ENCODE measurements at regions not wholly inside any gene's neighbourhood (a gene's known extent, or its start where the extent isn't known, plus 50 kb on each side); places are given as distances from the start of the nearest gene placed in this dataset.
"Not testable (repeated sequence)": the region's sequence is repeated elsewhere in the genome, so short reads cannot be mapped to it uniquely, and the experiment has no call there.

DNA sequence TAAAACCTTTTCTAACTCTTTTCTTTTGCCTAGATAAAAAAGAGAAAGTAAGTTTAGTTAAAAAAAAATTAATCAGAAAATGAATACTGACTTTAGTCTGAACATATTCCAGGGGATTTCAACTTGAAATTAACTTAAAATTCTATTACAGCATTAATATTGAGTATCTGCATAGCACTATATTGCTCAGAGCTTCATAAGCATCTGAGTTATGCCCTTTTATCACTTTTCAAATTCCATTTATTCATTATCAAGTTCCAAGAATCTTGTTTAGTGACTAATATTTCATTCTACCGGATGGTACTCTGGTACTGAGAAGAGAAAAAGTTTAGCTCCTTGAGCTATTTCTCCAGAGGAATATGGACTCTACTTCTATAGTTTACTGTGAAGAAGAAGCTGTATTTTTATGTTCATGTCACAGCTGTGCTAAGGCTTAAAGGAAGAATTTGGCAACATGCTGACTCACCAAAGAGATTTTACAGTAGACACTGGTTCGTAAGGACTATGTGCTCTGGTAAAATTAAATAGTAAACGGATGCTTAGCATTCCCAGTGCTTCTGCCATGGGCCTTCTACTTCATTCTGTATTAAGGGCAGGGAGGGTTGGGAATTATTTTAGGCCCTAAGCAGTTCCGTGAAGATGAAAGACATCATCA lies 285.2 kb upstream of the SEMA6A start:
- no peaks in the 10 kb centered on the region for H3K9me3 ChIP-seq
- DNase-seq, result no peak
- TF ChIP-seq CTCF (IDR thresholded peaks at IDR 0.05) (no peak), POLR2A (IDR thresholded peaks at IDR 0.05) (no peak)
- no peaks in the 10 kb centered on the region for H3K27me3 ChIP-seq
- WGBS, 2 donors, result 72 to 77% methylated on average over 4 of the region's 4 CpGs
- H3K4me1 ChIP-seq, result no peaks in the 10 kb centered on the region
- no peak overlapping the region for H3K27ac ChIP-seq
- intact Hi-C loops (cut with DNase I), result no loop called here
- H3K4me3 ChIP-seq, result no peak overlapping the region
- H3K36me3 ChIP-seq, result no peaks in the 10 kb centered on the region

DNA sequence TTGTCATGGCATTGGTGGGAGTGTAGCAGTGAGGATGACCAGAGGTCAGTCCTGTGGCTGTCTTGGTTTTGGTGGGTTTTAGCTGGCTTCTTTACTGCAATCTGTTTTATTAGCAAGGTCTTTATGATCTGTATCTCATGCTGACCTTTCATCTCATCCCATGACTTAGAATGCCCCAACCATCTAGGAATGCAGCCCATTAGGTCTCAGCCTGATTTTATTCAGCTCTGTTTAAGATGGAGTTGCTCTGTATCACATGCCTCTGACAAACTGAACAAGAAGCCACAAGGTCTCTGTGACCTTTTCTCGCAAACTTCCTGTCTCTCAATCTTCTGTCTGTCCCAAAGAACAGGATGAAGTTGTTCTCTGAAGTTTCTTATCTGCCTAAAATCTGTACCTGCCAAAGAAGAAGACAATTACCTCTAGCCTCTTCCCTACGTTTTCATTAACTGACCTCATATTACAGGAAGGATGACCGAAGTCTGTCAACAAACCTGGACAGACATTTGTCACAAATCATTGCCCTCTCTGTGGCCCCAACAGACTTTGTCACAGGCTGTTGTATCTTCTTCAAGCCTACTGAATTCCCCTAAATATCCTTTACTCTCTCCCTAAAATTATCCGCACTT lies 284.2 kb upstream of the SEMA6A start:
- H3K27me3 ChIP-seq, result no peaks in the 10 kb centered on the region
- H3K36me3 ChIP-seq, result no peaks in the 10 kb centered on the region
- H3K27ac ChIP-seq, result no peak overlapping the region
- 75 to 79% methylated on average over 4 of the region's 4 CpGs for WGBS, 2 donors
- no peaks in the 10 kb centered on the region for H3K4me1 ChIP-seq
- H3K4me3 ChIP-seq, result no peak overlapping the region
- TF ChIP-seq POLR2A (IDR thresholded peaks at IDR 0.05) (no peak), CTCF (IDR thresholded peaks at IDR 0.05) (no peak)
- no peak for DNase-seq
- intact Hi-C loops (cut with DNase I), result no loop called here
- no peaks in the 10 kb centered on the region for H3K9me3 ChIP-seq

DNA sequence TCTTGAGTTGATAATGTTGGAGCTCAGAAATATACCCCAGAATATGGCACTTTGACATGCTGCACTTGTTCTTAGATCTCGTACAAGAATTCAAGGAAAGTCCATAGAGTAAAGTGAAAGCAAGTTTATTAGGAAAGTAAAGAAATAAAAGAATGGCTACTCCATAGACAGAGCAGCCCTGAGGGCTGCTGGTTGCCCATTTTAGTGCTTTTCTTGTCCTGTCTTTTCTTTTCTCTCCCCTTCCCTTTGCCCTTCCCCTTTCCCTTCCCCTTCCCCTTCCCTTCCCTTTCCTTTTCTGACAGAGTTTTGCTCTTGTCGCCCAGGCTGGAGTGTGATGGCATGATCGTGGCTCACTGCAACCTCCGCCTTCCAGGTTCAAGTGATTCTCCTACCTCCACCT lies 283.4 kb upstream of the SEMA6A start:
- WGBS, 2 donors, result 89 to 92% methylated on average over 4 of the region's 4 CpGs
- H3K4me1 ChIP-seq; DNase-seq; H3K27ac ChIP-seq; intact Hi-C loops (cut with DNase I); H3K36me3 ChIP-seq; H3K4me3 ChIP-seq; H3K9me3 ChIP-seq; H3K27me3 ChIP-seq: not testable (repeated sequence)

DNA sequence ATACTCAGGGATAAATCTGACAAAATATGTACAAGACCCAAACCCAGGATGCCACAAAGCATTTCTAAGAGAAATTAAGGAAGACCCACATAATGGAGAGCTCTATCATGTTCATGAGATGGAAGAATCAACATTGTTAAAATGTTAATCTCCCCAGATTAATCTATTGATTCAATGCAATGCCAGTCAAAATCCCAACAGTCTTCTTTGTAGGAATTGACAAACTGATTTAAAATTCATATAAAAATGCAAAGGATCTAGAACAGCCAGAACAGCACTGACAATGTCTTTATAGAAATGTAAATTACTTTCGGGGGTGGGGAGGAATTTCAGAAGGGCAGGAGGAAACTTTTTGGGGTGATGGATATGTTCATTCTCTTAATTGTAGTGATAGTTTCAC lies 281.6 kb upstream of the SEMA6A start:
- TF ChIP-seq CTCF (IDR thresholded peaks at IDR 0.05) (no peak), POLR2A (IDR thresholded peaks at IDR 0.05) (no peak)
- WGBS, 2 donors, result 81 to 95% methylated on average over 1 of the region's 1 CpG

DNA sequence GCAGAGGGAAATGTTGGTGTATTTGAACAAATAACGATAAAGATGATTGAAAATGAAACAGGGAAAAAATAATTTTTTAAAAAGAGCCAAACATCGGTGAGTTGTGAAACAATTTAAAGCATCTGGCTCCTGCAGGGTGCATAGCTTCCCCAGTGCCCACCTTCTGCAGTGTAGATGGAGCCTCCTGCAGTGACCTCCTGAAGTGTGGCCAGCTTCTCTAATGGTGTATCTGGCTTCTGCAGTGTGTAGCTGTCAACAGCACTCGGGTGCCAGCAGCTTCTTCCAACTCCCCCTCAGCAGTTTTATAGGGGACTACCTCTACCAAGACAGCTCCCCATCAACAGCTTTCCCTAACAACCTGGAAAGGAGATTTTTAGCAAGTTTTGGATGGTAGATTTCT lies 279.4 kb upstream of the SEMA6A start:
- no peak for TF ChIP-seq CTCF (IDR thresholded peaks at IDR 0.05)
- no peak for TF ChIP-seq POLR2A (IDR thresholded peaks at IDR 0.05)
- 77 to 78% methylated on average over 3 of the region's 3 CpGs for WGBS, 2 donors
- intact Hi-C loops (cut with DNase I), result no loop called here
- Histone ChIP-seq H3K4me3 (no peak overlapping the region), H3K36me3 (no peaks in the 10 kb centered on the region), H3K9me3 (no peaks in the 10 kb centered on the region), H3K27ac (no peak overlapping the region), H3K4me1 (no peaks in the 10 kb centered on the region), H3K27me3 (no peaks in the 10 kb centered on the region)
- DNase-seq, result no peak

More for the DNA sequence above, 281.6 kb upstream of the SEMA6A start:
- no peak overlapping the region for H3K4me3 ChIP-seq
- H3K9me3 ChIP-seq, result no peaks in the 10 kb centered on the region
- no peak for DNase-seq
- intact Hi-C loops (cut with DNase I), result no loop called here
- no peaks in the 10 kb centered on the region for H3K36me3 ChIP-seq
- H3K27me3 ChIP-seq, result no peaks in the 10 kb centered on the region
- no peaks in the 10 kb centered on the region for H3K4me1 ChIP-seq
- H3K27ac ChIP-seq, result no peak overlapping the region
